Mucosa of gallbladder (tissue), 1 donor: ENCODE measurements at regions not wholly inside any gene's neighbourhood (a gene's known extent, or its start where the extent isn't known, plus 50 kb on each side); places are given as distances from the start of the nearest gene placed in this dataset.
A peak's percentile ranks its signal among the peaks of the same experiment; 100 is the strongest.
"Not testable (repeated sequence)": the region's sequence is repeated elsewhere in the genome, so short reads cannot be mapped to it uniquely, and the experiment has no call there.

Source experiments
- DNase-seq: peaks from one replicate; pipeline ENCODE4 v3.0.0-alpha.2; 2020; ENCODE audit warnings: low spot score
- donor health status: DM: no; HTN: no; CAD: no.

DNA sequence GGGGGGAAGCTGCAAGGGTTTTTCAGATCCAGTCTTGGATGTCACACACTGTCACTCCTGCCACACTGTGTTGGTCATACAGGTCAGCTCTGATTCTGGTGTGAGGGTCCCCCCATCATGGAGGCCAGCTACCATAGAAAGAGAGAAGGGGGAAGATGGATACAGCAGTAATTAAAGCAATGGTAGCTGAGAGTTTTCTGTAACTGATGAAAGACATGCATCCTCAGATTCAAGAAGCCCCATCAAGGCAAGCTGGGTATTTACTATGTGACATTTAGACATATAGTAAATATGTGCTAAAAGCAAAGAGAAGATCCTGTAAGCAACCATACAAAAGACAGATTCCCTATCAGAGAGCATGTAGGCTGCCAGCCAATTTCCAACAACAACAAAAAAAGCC, 110.9 kb upstream of the COL5A1 start:
- DNase-seq: no peak

DNA sequence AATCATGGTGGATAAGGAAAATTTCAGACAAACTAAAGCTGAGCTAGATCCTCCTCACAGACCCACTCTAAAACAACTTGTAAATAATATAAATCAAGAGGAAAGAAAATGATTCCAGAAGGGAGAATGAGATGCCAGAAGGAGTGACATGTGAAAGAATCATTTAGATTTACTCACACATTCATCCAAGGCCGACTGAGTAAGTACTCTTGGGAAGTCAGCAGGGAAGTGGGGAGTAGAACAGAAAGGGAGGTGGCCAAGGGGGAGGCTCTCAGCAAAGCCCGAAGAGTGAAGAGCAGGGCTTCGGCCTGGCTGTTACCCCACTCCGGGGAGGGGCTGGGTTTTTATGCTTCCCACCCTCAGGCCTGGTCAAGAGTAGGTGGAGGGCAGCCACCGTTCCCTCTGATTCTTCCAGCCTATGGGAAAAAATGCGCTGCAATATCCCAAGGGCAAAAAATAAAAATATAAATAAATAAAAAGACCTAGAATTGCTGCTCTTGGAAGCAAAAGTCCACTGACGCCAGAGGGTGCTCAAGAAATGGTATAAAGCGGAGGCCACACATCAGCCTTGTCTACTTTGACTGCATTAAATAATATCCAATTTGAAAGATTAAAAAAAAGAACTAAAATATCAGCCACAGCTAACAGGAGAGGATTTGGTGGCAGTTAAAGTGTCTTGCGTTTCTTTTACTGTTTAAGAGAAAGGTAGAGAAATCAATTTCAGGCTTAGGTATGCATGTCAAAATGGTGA, 110.2 kb upstream of the COL5A1 start:
- DNase-seq: no peak

DNA sequence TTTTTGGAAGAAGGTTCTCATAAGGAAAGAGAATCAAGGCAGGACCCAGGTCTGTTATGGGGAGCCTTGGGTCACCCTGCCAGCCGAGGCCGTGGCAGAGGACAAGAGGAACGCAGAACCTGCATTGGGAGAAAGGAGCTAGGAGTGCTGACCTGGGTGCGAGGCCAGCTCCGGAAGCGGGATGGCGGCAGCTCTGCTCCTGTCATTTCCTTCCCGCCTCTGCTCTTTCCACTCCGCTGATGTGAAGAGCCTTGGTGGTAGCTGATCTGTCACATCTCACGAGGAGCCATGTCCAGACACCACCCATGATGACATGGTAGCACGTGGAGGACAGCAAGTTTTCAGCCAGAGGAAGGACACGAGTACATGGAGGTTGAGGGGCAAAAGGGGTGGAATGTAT, 109.5 kb upstream of the COL5A1 start:
- DNase-seq: no peak

DNA sequence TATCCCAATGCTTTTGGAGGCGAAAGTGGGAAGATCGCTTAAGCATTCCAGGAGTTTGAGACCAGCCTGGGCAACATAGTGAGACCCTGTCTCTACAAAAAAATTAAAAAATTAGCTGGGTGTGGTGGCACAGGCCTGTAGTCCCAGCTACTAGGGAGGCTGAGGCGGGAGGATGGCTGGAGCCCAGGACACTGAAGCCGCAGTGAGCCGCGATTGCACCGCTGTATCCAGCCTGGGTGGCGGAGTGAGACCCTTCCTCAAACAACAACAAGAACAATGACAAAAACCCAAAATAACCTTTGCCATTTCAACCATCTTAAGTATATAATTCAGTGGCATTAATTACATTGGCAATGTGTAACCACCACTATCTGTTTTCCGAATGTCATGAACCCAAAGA, 108.9 kb upstream of the COL5A1 start:
- DNase-seq: not testable (repeated sequence)

DNA sequence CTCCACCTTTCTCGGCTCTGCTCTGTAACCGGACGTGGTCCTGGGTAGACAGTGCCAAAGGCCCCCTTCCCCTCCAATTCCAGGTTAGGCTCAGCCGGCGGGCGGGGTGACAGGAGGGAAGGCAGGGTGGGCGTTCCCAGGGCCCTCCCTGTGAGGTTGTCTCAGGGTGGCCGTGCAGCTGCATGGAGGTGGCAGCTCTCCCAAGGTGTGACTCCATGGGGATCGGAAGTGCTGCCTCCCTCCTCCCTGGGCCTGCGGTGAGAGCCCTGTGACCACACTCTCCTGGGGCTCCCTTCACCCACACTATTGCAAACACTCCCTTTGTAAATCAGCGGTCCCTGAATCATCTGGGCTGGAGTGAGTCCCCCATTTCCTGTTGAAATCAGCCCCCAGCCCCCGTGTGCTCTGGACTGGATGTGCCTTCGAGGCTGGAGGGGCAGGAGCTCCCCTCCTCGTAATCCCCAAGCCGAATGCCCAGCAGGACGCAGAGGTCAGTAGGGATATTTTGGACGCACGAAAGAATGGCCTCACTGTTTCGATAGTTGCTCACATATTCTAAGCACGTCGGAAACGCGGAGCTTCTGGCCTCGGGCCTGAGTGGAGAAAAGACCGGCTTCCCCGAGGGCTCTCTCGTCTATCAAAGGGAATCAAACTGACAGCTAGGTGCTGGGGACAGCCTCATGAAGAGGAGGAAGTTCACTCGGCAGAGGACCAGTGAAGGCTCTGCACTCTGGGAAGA, 107.6 kb upstream of the COL5A1 start:
- DNase-seq: no peak

DNA sequence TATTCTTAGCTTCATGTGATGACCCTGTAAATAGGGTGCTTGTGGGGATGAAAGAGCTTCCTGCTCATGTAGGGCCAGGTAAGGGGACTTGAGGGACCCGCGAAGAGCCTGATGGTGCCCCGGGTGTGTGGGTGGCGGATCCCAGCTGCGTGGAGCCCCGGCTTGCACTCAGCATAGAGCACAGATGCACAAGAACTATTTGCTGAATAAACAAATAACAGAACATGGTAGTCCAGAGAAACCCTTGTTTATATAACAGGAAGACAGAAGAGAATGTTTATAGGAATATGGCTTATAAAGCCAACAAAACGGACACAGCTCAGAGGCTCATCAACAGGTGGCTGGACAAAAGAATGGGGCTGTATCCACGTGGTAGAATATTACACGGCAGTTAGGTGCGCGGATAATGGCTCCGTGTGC, 106.9 kb upstream of the COL5A1 start:
- no peak for DNase-seq

DNA sequence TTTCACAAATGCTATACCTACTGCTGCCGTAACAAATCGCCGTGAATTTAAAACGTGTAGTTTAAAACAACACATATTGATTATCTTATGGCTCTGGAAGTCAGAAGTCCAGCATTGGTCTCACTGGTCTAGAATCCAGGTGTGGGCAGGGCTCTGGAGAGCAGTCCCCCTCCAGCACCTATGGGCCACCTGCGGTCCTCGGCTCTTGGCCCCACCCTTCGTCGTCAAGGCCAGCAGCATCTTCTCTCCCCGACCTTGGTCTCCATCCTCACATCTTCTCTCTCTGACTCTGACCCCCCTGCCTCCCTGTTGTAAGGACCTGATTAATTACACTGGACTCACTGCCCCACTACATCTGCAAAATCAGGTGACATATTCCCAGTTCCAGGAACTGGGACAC, 106.4 kb upstream of the COL5A1 start:
- no peak for DNase-seq

DNA sequence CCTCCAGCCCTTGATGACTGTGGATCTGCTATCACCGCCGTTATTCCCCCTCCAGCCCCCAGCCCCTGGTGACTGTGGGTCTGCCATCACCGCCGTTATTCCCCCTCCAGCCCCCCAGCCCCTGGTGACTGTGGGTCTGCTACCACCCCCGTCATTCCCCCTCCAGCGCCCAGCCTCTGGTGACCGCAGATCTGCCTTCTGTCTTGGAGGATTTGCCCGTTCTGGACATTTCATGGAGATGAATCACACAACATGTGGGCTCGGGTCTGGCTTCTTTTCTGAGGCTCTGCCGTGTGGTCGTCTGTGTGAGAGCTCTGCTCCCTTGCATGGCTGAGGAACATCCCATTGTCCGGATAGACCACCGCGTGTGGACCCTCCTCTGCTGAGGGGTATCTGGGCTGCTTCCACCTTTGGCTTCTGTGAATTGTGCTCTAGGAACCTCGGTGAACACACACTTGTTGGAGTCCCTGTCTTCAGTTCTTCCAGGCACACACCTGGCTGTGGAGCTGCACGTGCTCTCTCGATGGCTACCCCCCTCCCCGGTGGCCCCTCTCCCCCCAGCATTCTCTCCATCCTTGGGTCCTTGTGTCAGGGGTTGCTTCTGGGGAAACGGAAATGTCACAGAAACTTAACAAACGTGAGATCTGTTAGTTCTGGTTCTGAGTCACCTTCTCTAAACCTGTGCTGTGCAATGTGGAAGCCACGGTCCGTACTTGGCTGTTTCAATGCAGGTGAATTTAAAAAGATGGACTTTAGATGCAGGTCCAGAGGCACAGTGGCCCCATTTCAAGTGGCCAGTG, 105.3 kb upstream of the COL5A1 start:
- peak; percentile 38 for DNase-seq

DNA sequence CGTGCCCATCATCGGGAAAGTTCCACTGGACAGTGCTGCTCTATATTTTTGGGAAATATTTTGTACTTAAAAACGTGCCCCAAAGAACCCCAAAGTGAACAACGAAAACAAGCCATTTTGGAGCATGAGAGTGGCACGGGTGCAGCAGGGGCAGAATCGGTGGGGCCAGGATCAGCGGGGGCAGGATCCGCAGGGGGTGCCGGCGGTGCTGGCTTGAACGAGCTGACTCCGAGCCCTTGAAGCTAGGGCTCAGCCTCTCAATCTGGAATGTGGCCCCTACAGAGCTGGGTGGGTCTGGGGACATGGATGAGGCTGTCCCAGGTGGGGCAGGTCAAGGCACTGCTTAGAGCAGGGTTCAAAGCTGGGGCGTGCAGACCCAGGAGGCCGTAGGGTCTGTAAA, 104.7 kb upstream of the COL5A1 start:
- DNase-seq: no peak

DNA sequence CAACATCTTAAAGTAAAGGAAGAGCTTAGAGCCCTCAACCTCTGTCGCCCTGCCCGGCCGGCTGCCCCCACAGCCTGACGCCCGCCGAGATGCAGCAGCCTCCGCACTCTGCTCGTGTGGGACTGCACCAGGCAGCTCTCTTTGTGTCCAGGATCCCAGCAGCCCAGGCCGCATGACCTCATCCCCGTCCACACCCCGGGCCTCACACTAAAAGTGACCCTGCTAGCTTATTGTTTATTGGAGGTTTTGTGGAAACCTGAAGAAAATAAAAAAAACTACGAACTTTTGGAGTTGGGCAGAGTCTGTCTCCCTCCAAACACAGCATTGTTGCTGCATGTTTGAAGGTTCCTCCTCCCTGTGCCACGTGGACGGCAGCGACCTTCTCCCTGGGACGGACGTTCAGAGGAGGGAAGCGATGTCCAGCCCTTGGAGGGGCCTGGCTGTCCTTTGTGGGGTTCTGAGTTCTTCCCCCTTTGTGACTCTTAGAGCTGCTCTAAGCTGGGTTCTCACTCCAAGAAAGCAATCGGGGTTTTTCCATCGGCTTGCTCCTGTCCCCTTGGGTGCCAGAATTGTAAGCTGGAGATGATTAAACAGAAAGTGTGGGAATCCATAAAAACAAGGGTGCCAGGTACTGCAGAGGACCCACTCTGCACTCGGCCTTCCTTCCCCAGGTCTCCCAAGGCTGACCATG, 103.5 kb upstream of the COL5A1 start:
- no peak for DNase-seq

DNA sequence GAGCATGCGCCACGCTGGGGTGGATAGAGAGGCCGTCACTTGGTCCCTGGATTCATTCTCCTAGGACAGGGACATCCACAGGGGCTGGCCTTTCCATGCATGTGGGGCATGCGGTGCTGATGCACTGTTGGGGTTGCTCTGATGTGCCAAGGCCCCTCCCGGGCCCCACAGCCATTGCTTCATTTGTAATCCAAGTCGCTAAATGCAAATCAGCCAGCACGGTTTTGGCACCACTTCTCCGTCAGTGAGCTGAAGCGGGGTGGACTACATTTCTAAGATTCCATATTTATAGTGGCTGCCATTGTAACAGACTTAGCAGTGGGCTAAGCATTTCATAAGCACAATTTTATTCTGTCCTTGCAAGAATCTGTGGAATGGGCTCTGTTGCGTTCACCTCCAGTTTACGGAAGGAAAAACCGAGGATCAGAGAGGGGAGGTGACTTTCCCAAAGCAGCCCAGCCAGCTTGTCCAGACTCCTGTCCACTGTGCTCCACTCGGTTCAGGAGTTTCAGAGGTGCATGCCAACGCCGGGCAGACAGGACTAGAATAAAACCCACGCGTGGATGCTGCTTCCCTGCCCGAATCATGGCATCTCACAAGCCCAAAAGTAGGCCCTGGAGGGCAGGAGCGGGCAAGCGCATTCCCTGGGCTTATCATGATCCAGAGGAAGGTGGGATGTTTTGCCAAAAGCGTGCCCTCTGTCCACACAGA, 102.6 kb upstream of the COL5A1 start:
- no peak for DNase-seq

DNA sequence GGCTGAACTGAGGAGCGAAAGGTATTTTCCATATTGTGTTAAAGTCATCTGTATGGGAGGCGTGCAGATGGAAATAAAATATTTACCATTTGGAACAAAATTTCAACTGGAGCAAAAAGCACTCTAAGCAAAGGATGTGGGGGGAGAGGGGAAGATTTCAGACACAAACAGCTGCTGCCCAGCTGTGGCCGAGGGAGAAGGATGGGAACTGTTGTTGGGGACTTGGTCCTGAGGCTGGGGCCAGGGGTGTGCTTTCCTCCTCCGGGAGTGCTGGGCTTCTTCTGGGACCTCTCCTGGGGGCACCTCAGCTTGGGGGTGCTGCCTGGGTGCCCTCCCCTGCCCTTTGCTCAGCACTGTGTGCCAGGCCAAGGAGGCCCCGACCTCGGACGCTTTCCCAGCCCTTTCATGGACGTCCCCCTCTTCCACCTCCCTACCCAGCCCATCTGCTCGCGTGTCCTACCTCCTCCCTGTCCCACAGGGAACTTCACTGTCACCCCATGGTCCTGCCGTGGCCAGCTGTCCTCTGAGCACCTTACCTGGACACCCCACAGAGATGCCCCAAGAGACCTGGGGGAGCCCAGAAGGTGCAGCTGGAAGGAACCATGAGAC, 101.9 kb upstream of the COL5A1 start:
- no peak for DNase-seq

DNA sequence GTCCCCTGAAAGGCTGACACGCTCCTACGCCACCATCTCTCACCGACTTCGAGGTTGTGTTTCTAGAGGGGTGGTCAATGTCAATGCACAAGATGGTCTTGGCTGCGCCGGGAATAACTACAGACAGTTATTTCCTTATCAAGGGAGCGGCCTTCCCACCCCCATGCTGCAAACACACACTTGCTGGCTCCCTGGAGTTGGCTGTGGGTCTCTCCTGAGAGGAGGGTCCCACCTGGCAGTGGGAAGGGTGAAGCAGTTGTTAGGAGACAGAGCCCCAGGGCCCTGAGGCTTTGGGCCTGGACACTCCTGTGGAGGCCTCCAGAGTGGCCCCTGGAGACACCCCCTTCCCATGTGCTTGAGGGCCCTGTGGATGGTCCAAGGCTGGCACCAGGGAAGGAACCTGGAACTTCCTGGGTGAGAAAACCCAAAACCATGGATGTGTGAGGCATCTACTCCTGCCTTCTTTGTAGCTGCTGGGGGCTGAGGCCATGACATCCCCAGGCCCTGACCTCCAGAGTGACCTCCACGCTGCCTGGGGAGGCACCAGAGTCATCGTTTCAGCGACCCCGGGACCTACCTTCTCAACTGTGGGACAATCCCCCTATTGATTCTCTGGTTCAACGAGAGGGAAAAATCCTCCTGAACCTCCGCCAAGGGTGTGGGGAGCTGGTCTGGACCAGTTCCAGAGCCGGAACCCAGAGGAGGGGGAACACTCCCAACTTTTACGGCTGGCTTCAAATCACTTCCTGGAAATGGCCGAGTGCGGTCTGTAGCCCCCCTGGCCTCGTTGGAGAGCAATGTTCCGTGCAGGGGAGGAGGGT, 101.1 kb upstream of the COL5A1 start:
- DNase-seq: no peak

DNA sequence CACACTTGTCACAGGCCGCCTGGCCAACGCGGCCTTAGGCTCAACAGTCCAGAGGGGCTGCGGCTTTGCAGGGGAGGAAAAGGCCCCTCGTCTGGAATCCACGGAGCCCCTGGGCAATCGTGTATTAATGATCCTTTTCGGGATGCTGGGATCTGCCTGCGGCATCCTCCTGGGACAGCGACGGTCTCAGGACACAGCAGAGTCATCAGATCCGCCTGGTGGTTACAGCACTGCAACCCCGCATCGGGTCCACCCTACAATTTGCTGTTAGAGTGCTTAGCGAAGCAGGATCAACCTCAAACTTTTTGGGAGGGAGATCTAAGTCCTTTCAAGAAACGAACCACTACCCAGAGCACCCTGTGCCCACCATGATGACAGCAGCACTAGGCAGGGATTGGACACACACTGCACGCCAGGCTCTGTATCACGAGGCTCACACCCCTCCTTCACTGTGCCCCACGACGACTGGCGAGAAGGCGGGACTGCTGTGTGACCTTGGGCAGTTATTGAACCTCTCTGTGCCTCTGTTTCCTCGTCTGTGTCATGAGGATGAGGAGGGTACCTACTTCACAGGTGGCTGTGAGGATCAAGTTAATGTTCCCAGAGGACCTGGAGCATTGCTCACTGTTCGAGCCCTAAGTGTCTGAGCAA, 100.4 kb upstream of the COL5A1 start:
- no peak for DNase-seq

DNA sequence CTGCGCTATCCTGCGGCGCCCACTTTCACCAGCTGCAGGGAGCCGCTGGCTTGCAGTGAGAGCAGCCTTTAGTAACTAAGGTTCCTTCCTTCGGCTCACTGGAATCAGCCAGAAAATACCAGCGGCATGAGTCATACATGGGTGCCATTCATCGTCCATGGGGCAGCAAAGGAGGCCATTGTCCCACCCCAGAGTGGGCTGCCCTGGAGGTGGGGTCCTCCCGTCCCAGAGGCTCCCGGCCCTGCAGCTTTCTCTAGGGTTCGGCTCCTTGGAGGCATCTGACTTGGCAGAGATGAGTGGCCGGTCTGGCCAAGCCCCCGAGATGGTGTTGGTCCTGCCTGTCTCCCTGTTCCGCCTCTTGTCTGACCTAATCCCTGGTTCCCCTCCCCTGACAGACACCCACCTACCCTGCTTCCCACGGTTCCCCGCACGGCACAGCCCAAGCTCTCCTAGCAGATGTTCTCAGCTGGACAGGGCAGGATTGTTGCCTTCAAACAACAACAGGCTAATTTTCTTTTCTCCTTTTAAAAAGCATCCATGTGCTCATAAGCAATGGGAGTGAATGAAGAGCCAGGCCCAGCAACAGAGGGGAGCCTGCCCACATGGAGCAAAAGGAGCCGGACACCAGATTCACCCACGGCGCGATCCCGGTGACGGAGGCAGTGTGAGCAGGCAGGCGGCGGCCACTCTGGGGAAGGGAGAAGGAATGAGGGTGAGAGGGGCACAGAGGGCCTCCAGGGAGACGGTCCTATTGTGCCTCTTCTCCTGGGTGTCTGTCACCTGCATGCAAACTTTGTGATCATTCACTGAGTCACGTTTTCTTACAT, 97.0 kb upstream of the COL5A1 start:
- DNase-seq: peak; percentile 21

DNA sequence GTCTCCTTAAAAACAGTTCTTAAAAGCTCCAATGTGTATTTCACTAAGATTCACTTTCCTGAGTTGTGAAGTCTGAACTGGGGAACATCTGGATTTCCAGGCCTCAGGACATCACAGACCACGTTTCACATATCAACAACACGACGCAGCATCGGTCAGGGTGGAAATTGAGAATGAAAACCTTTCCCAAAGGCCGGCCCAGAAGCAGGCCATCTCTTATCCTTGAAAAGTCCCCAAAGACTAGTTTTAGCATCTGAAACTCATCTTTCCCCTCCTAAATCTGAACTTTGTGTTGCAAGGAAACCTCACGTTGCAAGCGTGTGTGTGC, 96.4 kb upstream of the COL5A1 start:
- DNase-seq: no peak

DNA sequence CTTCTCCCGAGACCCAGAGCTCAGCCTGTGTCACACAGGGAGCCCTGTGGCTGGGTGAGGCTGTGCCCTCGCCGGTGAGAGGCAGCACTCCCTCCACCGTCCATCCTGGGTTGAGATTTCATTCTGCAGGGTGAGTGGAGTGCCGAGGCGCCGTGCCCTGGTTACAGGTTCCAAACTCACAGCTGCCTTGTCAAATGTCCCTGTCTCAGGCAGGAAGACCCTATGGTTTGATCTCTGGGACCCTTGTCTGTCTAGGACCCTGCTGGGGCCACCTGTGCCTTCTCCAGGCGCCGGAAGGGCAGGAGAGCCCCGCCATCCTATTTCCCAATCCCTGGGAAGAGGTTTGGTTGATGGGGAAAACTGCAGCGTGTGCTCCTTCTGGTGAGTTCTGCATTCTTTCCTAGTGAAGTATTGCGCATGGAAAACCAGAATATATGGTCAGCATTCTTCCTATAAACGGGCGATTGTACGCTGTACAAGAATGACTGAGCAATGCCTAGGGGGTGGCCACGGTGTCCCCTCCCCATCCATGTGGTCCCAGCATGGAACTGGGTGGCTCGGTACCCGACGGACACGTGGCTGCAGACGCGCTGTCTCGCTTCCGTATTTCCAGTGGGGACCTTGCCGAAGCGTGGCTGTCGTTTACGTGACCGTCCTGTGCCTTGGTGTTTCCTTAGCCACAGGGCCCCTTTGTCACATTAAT, 95.9 kb upstream of the COL5A1 start:
- DNase-seq: no peak

DNA sequence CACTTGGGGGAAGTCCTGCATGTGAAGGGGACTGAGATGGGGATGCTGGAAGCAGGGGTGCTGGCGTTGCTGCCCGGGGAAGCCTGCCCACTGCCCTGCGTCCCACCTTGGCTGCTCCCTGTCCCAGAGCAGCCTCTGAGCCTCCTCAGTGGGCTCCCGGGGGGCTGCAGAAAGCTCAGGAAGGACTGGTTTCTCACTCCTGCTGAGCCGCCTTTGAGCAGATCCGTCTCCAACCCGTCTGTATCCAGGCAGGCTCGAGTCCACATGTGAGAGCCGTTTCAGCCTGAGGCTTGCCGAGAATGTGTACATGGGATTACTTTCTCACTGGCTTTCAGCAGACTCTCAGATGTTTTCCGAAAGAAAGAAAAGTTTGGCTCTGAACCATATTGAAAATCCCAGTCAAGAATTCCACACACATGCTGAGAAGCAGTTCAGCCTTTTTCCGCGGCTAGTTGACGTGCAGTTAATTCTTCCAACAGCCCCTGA, 95.3 kb upstream of the COL5A1 start:
- DNase-seq: peak; percentile 22
